ENCODE measurements at regions not wholly inside any gene's neighbourhood (a gene's known extent, or its start where the extent isn't known, plus 50 kb on each side); places are given as distances from the start of the nearest gene placed in this dataset.

GRCh38 chr2:18123577-18123976 is 245.1 kb downstream of the KCNS3 start:
- peaks cover 6 to 25% (median 17%) of the 10 kb centered on the region in 3 donors for H3K4me1 ChIP-seq (ENCODE audit: control insufficient read depth in 3 of 3, insufficient read depth in 3 of 3, low read length in 3 of 3)
- no peak overlapping the region for H3K4me3 ChIP-seq (ENCODE audit: low read length in 3 of 3)
- H3K27ac ChIP-seq (ENCODE audit: low read depth, low read length) = no peak overlapping the region
- H3K27me3 ChIP-seq (ENCODE audit: control insufficient read depth in 3 of 3, insufficient read depth in 3 of 3, low read length in 3 of 3) = no peaks in the 10 kb centered on the region
- no peaks in the 10 kb centered on the region for H3K36me3 ChIP-seq (ENCODE audit: control insufficient read depth in 3 of 3, insufficient read depth in 3 of 3, low read length in 3 of 3)
- H3K9me3 ChIP-seq (ENCODE audit: control insufficient read depth in 3 of 3, low read length in 3 of 3) = no peaks in the 10 kb centered on the region
- H3K9ac ChIP-seq (ENCODE audit: low read depth in 1 of 3, low read length in 3 of 3) = no peak overlapping the region

- Histone ChIP-seq H3K9me3 (ENCODE audit: control insufficient read depth in 3 of 3, low read length in 3 of 3) (no peaks in the 10 kb centered on the region), H3K36me3 (ENCODE audit: control insufficient read depth in 3 of 3, insufficient read depth in 3 of 3, low read length in 3 of 3) (no peaks in the 10 kb centered on the region), H3K9ac (ENCODE audit: low read depth in 1 of 3, low read length in 3 of 3) (no peak overlapping the region), H3K27ac (ENCODE audit: low read depth, low read length) (no peak overlapping the region), H3K4me3 (ENCODE audit: low read length in 3 of 3) (no peak overlapping the region), H3K4me1 (ENCODE audit: control insufficient read depth in 3 of 3, insufficient read depth in 3 of 3, low read length in 3 of 3) (peaks cover 6 to 25% (median 17%) of the 10 kb centered on the region in 3 donors), H3K27me3 (ENCODE audit: control insufficient read depth in 3 of 3, insufficient read depth in 3 of 3, low read length in 3 of 3) (no peaks in the 10 kb centered on the region)
These were observed 244.7 kb downstream of the KCNS3 start for GRCh38 chr2:18123211-18123570.

- H3K27ac ChIP-seq (ENCODE audit: low read depth, low read length) = no peak overlapping the region
- H3K9ac ChIP-seq (ENCODE audit: low read depth in 1 of 3, low read length in 3 of 3) = no peak overlapping the region
- no peaks in the 10 kb centered on the region for H3K9me3 ChIP-seq (ENCODE audit: control insufficient read depth in 3 of 3, low read length in 3 of 3)
- no peak overlapping the region for H3K4me3 ChIP-seq (ENCODE audit: low read length in 3 of 3)
- no peaks in the 10 kb centered on the region for H3K36me3 ChIP-seq (ENCODE audit: control insufficient read depth in 3 of 3, insufficient read depth in 3 of 3, low read length in 3 of 3)
- peaks cover 6 to 25% (median 17%) of the 10 kb centered on the region in 3 donors for H3K4me1 ChIP-seq (ENCODE audit: control insufficient read depth in 3 of 3, insufficient read depth in 3 of 3, low read length in 3 of 3)
- no peaks in the 10 kb centered on the region for H3K27me3 ChIP-seq (ENCODE audit: control insufficient read depth in 3 of 3, insufficient read depth in 3 of 3, low read length in 3 of 3)
These were observed 244.2 kb downstream of the KCNS3 start for GRCh38 chr2:18122544-18123210.

- peaks cover 6 to 25% (median 16%) of the 10 kb centered on the region in 3 donors for H3K4me1 ChIP-seq (ENCODE audit: control insufficient read depth in 3 of 3, insufficient read depth in 3 of 3, low read length in 3 of 3)
- no peaks in the 10 kb centered on the region for H3K9me3 ChIP-seq (ENCODE audit: control insufficient read depth in 3 of 3, low read length in 3 of 3)
- H3K9ac ChIP-seq (ENCODE audit: low read depth in 1 of 3, low read length in 3 of 3) = no peak overlapping the region
- H3K27me3 ChIP-seq (ENCODE audit: control insufficient read depth in 3 of 3, insufficient read depth in 3 of 3, low read length in 3 of 3) = no peaks in the 10 kb centered on the region
- H3K36me3 ChIP-seq (ENCODE audit: control insufficient read depth in 3 of 3, insufficient read depth in 3 of 3, low read length in 3 of 3) = no peaks in the 10 kb centered on the region
- peak overlapping the region in 1 of 3 donors; percentile 30 for H3K4me3 ChIP-seq (ENCODE audit: low read length in 3 of 3)
- no peak overlapping the region for H3K27ac ChIP-seq (ENCODE audit: low read depth, low read length)
These were observed 241.4 kb downstream of the KCNS3 start for GRCh38 chr2:18119883-18120282.

GRCh38 chr2:18118703-18119102 is 240.2 kb downstream of the KCNS3 start:
- H3K27me3 ChIP-seq (ENCODE audit: control insufficient read depth in 3 of 3, insufficient read depth in 3 of 3, low read length in 3 of 3) = no peaks in the 10 kb centered on the region
- H3K4me3 ChIP-seq (ENCODE audit: low read length in 3 of 3) = no peak overlapping the region
- H3K9me3 ChIP-seq (ENCODE audit: control insufficient read depth in 3 of 3, low read length in 3 of 3) = no peaks in the 10 kb centered on the region
- H3K4me1 ChIP-seq (ENCODE audit: control insufficient read depth in 3 of 3, insufficient read depth in 3 of 3, low read length in 3 of 3) = peaks cover 6 to 25% (median 10%) of the 10 kb centered on the region in 3 donors
- H3K36me3 ChIP-seq (ENCODE audit: control insufficient read depth in 3 of 3, insufficient read depth in 3 of 3, low read length in 3 of 3) = no peaks in the 10 kb centered on the region
- H3K27ac ChIP-seq (ENCODE audit: low read depth, low read length) = no peak overlapping the region
- no peak overlapping the region for H3K9ac ChIP-seq (ENCODE audit: low read depth in 1 of 3, low read length in 3 of 3)

DNA sequence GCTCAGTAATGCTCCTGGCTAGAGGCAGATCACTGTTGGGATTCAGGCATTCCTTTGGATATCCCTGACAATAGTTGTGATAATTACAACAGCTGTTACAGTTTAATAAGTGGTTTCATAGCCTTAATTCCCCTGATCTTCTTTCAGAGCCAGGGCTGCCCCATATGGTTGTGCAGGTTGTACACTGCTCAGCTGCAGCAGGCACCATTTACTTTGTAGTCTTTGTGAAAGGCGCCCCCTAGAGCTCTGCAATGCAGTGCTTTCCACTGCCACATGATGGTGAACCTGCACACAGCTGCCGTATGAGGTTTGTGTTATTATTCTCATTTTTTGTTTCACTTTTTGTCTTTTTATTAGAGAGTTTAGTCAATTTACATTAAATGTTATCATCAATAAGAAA is 239.1 kb downstream of the KCNS3 start:
- Histone ChIP-seq H3K9me3 (ENCODE audit: control insufficient read depth in 3 of 3, low read length in 3 of 3) (no peaks in the 10 kb centered on the region), H3K27me3 (ENCODE audit: control insufficient read depth in 3 of 3, insufficient read depth in 3 of 3, low read length in 3 of 3) (no peaks in the 10 kb centered on the region), H3K9ac (ENCODE audit: low read depth in 1 of 3, low read length in 3 of 3) (no peak overlapping the region), H3K4me1 (ENCODE audit: control insufficient read depth in 3 of 3, insufficient read depth in 3 of 3, low read length in 3 of 3) (peaks cover 0 to 16% (median 4%) of the 10 kb centered on the region in 3 donors), H3K27ac (ENCODE audit: low read depth, low read length) (no peak overlapping the region), H3K36me3 (ENCODE audit: control insufficient read depth in 3 of 3, insufficient read depth in 3 of 3, low read length in 3 of 3) (no peaks in the 10 kb centered on the region), H3K4me3 (ENCODE audit: low read length in 3 of 3) (no peak overlapping the region)

DNA sequence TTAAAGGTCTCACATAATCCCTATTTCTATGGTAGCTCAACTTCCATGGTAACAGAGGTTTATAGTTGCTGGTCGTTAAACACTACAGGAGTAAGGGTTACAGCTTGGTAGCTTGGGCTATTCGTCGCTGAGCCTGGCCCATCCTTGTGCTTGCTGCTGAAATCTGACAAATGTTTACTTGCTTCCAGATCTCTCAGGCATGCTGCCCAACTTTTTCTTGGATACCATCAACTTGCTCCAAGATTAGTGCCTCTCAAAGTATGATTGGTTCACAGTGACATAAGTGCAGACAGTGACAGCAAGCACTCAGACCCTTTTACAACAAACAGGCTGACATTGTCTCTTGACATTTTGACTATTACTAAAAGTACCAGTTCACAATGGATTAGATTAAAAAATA is 231.8 kb downstream of the KCNS3 start:
- Histone ChIP-seq H3K9ac (ENCODE audit: low read depth in 1 of 3, low read length in 3 of 3) (no peak overlapping the region), H3K4me1 (ENCODE audit: control insufficient read depth in 3 of 3, insufficient read depth in 3 of 3, low read length in 3 of 3) (no peaks in the 10 kb centered on the region), H3K27me3 (ENCODE audit: control insufficient read depth in 3 of 3, insufficient read depth in 3 of 3, low read length in 3 of 3) (no peaks in the 10 kb centered on the region), H3K4me3 (ENCODE audit: low read length in 3 of 3) (no peak overlapping the region), H3K36me3 (ENCODE audit: control insufficient read depth in 3 of 3, insufficient read depth in 3 of 3, low read length in 3 of 3) (no peaks in the 10 kb centered on the region), H3K9me3 (ENCODE audit: control insufficient read depth in 3 of 3, low read length in 3 of 3) (no peaks in the 10 kb centered on the region), H3K27ac (ENCODE audit: low read depth, low read length) (no peak overlapping the region)

GRCh38 chr2:18106841-18107240 is 228.4 kb downstream of the KCNS3 start:
- no peak overlapping the region for H3K4me3 ChIP-seq (ENCODE audit: low read length in 3 of 3)
- no peaks in the 10 kb centered on the region for H3K4me1 ChIP-seq (ENCODE audit: control insufficient read depth in 3 of 3, insufficient read depth in 3 of 3, low read length in 3 of 3)
- H3K27ac ChIP-seq (ENCODE audit: low read depth, low read length) = no peak overlapping the region
- H3K9me3 ChIP-seq (ENCODE audit: control insufficient read depth in 3 of 3, low read length in 3 of 3) = no peaks in the 10 kb centered on the region
- no peak overlapping the region for H3K9ac ChIP-seq (ENCODE audit: low read depth in 1 of 3, low read length in 3 of 3)
- no peaks in the 10 kb centered on the region for H3K27me3 ChIP-seq (ENCODE audit: control insufficient read depth in 3 of 3, insufficient read depth in 3 of 3, low read length in 3 of 3)
- no peaks in the 10 kb centered on the region for H3K36me3 ChIP-seq (ENCODE audit: control insufficient read depth in 3 of 3, insufficient read depth in 3 of 3, low read length in 3 of 3)

DNA sequence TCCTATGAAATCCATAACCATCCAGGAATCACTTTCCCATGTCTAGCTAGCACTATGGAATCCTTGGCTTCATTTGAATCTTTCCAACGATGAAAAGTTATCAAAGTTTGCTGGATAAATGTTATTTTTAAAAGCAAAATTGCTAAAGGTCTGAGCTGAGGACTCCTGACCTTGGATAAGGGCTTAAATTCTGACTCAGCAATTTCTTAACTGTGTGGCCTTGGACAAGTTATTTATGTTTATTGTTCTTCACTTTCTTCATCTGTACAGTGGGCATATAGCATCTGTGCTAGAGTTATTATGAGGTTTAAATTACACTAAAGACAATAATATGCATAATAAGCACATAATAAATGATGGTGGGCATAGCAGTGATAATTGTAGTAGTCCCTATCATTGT is 227.5 kb downstream of the KCNS3 start:
- no peak overlapping the region for H3K9ac ChIP-seq (ENCODE audit: low read depth in 1 of 3, low read length in 3 of 3)
- H3K4me1 ChIP-seq (ENCODE audit: control insufficient read depth in 3 of 3, insufficient read depth in 3 of 3, low read length in 3 of 3) = no peaks in the 10 kb centered on the region
- no peak overlapping the region for H3K27ac ChIP-seq (ENCODE audit: low read depth, low read length)
- no peaks in the 10 kb centered on the region for H3K36me3 ChIP-seq (ENCODE audit: control insufficient read depth in 3 of 3, insufficient read depth in 3 of 3, low read length in 3 of 3)
- no peaks in the 10 kb centered on the region for H3K9me3 ChIP-seq (ENCODE audit: control insufficient read depth in 3 of 3, low read length in 3 of 3)
- no peaks in the 10 kb centered on the region for H3K27me3 ChIP-seq (ENCODE audit: control insufficient read depth in 3 of 3, insufficient read depth in 3 of 3, low read length in 3 of 3)
- no peak overlapping the region for H3K4me3 ChIP-seq (ENCODE audit: low read length in 3 of 3)

GRCh38 chr2:18104595-18105224 is 226.2 kb downstream of the KCNS3 start:
- H3K36me3 ChIP-seq (ENCODE audit: control insufficient read depth in 3 of 3, insufficient read depth in 3 of 3, low read length in 3 of 3) = no peaks in the 10 kb centered on the region
- no peak overlapping the region for H3K27ac ChIP-seq (ENCODE audit: low read depth, low read length)
- H3K4me1 ChIP-seq (ENCODE audit: control insufficient read depth in 3 of 3, insufficient read depth in 3 of 3, low read length in 3 of 3) = no peaks in the 10 kb centered on the region
- no peaks in the 10 kb centered on the region for H3K9me3 ChIP-seq (ENCODE audit: control insufficient read depth in 3 of 3, low read length in 3 of 3)
- H3K4me3 ChIP-seq (ENCODE audit: low read length in 3 of 3) = no peak overlapping the region
- no peak overlapping the region for H3K9ac ChIP-seq (ENCODE audit: low read depth in 1 of 3, low read length in 3 of 3)
- no peaks in the 10 kb centered on the region for H3K27me3 ChIP-seq (ENCODE audit: control insufficient read depth in 3 of 3, insufficient read depth in 3 of 3, low read length in 3 of 3)

All from skeletal muscle tissue (tissue), 3 donors.